Urothelium cell line (cell line): ENCODE measurements at regions not wholly inside any gene's neighbourhood (a gene's known extent, or its start where the extent isn't known, plus 50 kb on each side); places are given as distances from the start of the nearest gene placed in this dataset.
A peak's percentile ranks its signal among the peaks of the same experiment; 100 is the strongest.
"Not testable (repeated sequence)": the region's sequence is repeated elsewhere in the genome, so short reads cannot be mapped to it uniquely, and the experiment has no call there.

Experiments used
- DNase-seq: peaks from one replicate; pipeline ENCODE4 v3.0.0; 2011; ENCODE audit warnings: low spot score, mixed read lengths
- FAIRE-seq: peaks from 2 replicates; lab custom pipeline; 2011; peaks lifted over from hg19 to GRCh38; lab: Jason Lieb, UNC

DNA sequence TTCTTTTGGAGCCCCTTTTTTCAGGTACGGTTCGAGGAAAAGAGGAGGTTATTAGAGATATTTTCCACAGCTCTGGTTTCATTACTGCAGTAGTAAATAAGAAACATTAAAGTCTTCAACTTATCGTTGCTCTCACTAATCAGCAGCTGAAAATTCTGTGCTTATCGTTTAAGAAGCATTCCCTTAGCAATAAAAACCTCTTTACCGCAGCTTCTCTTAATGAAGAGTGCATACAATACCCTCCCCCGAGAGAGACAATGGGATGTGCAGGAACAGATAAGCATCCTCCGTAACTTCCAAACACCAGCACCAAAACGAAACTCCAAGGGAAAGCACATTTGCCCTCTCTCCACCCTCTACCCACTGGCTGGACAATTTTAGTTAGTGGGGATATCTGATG, 384.5 kb downstream of the NEBL start:
- FAIRE-seq (no peak), DNase-seq (no peak)

DNA sequence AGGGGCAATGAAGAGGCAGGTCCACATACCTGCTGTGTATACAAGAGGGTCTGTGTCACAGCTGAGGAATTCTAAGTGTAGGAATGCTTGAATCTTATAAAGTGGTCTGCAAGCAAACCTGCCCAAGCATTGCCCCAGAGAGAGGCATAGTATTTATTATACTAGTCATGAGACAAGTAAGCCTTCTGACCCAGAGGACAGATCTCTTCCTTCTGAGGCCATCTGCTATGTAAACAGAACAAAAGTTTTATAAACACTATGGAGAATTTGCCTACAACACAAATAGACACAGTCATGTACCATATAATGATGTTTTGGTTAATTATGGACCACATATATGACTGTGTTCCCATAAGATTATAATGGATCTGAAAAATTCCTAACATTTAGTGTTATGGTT, 388.2 kb downstream of the NEBL start:
- DNase-seq (no peak), FAIRE-seq (no peak)

DNA sequence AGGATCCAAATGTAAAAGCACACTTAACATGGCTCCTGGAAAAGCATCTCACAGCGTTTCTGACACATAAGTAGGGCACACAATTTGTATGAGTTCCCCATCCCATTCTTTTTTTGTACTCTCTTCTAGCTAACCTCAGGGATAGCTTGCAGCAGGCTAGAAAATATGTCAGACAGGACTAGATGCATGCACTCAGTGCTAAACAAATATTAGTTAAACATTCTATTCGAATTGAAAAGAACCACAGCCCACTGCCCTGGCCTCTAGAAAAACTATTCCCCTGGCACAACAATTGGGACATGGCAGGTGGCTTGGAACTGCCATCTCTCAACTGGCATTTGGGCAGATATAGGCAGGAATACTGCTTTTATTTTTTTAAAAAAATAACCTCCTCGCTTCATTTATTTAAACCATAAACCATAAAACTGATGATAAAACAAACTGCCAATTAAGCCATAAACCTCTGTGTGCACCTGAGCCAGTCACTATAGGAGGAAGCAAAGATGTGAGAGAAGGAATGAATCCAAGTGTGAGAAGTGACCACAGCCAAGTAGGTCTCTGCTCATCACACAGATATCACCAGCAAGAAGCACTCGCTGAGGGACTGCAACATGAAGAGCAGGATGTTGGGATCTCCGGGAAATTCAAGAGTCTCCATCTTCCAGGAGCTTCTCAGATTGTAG, 394.1 kb downstream of the NEBL start:
- DNase-seq (no peak), FAIRE-seq (no peak)

- no peak for FAIRE-seq
- DNase-seq, result no peak
Observed at GRCh38 chr10:20494474-20494873, 402.6 kb downstream of the NEBL start.

GRCh38 chr10:20492447-20492846, 404.7 kb downstream of the NEBL start:
- FAIRE-seq, result no peak

GRCh38 chr10:20489961-20490360, 407.1 kb downstream of the NEBL start:
- FAIRE-seq (no peak), DNase-seq (no peak)

More at GRCh38 chr10:20492447-20492846, 404.7 kb downstream of the NEBL start:
- no peak for DNase-seq

DNA sequence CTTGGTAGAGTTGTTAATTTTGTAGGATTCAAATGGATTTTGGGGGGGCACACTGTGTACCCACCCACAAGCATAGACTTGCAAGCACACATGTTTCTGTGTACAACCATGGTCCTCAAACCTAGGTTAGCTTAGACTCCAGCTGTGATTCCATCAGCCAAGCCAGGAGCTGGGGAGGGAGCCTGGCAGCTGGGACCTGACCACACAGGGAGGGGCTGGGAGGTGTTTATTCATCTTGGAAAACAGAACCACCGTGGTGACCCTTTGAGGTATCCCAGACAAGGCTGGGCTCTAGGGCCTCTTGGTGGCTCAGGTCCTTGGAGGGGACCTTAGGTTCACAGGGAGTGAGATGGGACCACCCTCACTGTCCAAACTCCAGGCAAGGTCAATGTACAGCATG, 410.3 kb downstream of the NEBL start:
- no peak for FAIRE-seq
- DNase-seq, result no peak

- DNase-seq (no peak), FAIRE-seq (no peak)
Observed at GRCh38 chr10:20485554-20485953, 411.6 kb downstream of the NEBL start.

DNA sequence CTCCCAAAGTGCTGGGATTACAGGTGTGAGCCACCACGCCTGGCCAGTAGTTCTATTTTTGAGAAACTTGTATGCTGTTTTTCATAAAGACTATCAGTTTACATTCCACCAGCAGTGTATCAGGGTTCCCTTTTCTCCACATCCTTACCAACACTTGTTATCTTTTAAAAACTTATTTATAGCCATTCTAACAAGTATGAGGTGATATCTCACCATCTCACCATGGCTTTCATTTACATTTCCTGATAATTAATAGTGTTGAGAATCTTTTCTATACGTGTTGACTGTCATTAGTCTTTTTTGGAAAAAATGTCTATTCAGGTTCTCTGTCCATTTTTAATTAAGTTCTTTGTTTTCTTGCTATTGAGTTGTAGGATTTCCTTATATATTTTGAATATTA, 416.1 kb downstream of the NEBL start:
- no peak for FAIRE-seq
- DNase-seq, result no peak

- not testable (repeated sequence) for FAIRE-seq, DNase-seq
Observed at GRCh38 chr10:20480575-20480974, 416.5 kb downstream of the NEBL start.

DNA sequence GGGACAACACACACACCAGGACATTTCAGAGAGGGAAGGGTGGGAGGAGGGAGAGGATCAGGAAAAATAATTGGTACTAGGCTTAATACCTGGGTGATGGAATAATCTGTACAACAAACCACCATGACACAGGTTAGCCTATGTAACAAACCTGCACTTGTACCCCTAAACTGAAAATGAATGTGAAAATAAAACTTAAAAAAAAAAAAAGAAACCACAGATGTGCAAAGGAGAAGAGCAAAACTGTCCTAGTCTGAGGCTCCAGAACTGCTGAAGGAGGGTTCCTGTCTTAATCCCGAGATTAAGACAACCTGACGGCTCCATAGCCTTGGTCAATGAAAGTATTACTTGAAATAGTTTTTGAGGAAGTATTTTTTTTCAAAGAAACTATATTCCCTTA, 423.0 kb downstream of the NEBL start:
- DNase-seq (no peak), FAIRE-seq (no peak)

DNA sequence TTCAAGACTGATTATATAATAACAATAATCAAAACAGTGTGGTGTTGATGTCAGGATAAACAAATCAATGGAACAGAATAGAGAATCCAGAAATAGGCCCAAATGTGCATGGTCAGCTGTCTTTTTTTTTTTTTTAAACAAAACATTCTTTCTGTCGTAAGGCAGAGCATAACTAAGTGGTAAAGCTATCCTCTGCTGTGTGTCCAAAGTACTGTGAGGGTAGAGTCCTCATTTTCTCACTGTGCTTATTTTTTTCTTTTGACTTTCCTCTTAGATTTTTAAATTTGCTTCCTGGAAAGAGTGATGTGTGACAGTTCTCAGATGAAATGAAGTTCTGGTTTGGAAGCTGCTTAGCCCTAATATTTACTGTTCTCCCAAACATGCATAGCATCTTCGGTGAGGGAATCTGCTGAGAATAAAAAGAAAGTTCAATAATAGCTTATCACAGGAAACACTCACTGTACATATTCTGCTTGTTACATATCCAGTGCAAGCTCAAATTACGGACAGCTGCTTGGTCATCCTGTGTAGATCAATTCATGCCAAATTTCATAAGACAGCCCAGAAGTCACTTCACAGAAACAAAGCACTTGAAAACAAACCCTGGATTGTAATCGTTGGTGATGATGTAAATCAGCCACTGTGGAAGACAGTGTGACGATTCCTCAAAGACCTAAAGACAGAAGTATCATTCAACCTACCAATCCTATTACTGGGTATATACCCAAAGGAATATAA, 423.9 kb downstream of the NEBL start:
- no peak for FAIRE-seq

DNA sequence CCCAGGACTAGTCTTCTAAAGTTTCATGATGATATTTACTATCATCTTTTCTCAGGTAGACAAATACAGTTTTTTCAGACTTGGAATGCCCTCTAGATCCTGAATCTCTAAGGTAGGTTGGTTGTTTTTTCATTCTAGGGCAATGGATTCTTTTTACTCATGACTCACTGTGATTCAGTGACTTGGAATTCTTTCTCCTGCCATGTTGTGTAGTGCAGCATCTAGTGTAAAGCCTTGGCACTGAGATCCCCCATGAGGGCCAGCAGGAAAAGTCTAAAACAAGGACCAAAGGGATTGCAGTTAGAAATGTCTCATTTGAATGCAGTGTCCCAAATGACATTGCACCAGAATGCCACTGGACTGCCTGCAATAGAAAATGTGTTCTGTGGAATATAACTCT, 430.4 kb downstream of the NEBL start:
- FAIRE-seq, result no peak

More for the DNA sequence above, 423.9 kb downstream of the NEBL start:
- DNase-seq, result no peak

GRCh38 chr10:20457649-20458048, 439.5 kb downstream of the NEBL start:
- FAIRE-seq (no peak), DNase-seq (no peak)

More for the DNA sequence above, 430.4 kb downstream of the NEBL start:
- DNase-seq, result peak; percentile 66

- FAIRE-seq (no peak), DNase-seq (no peak)
Observed at GRCh38 chr10:20455774-20456173, 441.3 kb downstream of the NEBL start.

DNA sequence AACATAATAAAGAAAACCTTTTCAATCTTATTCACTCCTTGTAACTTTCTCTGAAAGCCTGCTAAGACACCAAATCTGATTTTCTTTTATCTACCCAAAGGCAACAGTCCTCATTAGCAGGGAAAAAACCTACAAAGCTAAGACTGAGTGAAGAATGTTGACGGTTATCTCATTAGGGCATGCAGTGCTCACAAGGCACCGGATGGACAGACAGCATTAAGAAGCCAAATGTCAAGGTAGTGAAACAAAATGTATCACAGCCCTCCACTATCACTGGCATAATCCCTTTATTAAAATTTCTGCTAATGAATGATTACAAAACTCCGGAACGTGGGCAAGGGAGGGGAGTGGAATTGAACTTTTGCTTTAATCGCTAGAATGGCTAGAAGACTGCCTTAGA, 442.8 kb downstream of the NEBL start:
- FAIRE-seq (no peak), DNase-seq (no peak)

DNA sequence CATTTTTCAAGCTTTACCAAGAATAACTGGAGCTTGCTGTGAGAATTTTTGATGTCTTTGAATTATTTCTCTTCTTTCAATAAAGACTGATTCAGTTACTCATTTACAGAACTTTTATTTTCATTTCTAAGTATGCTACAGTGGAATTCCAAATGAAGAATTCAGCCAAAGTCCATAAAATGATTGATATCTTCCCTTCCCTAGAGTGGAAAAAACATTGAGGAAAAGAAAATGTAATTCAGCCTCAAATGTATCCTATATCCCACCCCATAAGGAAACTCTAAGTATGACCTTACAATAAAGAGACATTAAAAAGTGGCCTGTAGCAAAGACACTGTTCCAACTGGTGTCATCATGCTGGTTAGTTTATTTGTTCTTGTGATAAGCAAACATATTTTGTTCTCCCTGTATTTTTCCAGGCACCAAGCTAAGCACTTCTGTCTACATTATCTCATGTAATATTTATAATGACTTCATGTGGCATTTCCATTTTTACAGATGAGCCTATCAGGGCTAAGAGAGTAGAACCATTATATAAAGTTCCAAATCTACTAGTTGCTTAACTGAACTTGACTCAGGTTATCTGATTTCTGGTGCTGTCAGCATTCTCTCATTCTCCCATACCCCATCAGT, 450.4 kb downstream of the NEBL start:
- DNase-seq (no peak), FAIRE-seq (no peak)

DNA sequence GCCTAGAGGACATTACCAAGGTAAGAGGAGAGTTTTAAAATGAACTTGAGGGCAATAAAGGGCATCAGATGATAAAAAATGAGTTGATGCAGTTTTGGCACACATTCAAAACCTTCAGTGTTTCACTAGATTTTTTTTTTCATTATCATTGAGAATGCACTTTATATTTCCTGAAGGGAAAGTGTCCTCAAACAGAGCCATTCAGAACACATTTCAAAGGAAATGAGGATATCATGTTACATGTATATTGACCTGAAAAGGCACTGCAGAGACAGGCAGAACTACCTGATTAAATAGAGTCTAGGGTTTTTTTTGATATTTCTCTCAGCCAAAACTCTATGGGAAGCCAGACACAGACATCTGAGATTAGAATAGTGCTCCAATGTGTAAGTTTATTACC, 454.0 kb downstream of the NEBL start:
- FAIRE-seq (no peak), DNase-seq (no peak)

DNA sequence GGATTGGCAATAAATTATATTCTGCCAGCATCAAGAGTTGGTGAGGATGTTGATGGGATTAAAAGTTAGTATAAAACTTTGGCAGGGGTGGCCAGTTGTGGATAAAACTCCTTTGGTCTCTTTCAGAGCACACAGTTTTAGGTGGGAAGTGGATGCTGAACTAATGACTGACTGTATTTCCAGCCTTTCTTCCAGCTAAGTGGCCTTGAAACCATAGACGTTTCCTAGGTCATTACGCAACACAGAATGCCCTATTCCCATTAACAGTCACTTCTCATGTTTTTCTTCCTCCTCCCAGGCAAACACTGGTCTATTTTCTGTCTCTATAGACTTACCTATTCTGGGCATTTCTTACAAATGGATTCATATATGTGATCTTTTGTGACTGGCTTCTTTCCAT, 467.4 kb downstream of the NEBL start:
- FAIRE-seq (no peak), DNase-seq (no peak)

DNA sequence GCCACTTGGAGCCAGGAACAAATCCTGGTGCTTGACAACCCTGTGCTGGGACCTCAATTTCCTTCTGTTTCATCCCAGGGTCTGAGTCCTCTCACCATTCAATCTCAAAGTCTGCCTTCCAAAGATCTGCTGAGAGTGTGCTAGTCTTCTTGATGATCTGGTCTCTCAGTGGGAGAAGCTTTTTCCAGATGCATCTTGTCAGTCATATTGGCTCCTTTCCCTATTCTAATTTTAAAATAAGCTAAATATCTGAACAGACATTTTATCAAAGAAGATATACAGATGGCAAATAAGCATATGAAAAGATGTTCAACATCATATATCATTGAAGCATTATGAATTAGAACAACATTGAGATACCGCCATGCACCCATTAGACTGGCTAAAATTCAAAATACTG, 469.3 kb downstream of the NEBL start:
- FAIRE-seq (no peak), DNase-seq (no peak)

- FAIRE-seq (no peak), DNase-seq (no peak)
Observed at GRCh38 chr10:20418286-20418685, 478.8 kb downstream of the NEBL start.

DNA sequence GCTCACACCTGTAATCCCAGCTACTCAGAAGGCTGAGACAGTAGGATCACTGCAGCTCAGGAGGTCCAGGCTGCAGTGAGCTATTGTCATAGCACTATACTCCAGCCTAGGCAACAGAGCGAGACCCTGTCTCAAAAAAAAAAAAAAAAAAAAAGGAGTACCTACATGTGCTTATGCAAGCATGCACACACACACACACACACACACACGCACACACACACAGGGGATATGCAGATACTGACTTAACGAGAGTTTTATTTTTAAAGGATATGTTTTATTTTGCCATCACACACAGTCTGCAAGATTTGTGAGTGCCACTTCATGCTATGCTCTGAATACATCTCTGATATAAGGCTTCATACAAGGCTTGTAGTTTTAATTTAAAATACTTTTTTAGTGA, 479.3 kb downstream of the NEBL start:
- DNase-seq (no peak), FAIRE-seq (no peak)
